Gastrocnemius medialis (tissue), 4 donors: ENCODE measurements at regions not wholly inside any gene's neighbourhood (a gene's known extent, or its start where the extent isn't known, plus 50 kb on each side); places are given as distances from the start of the nearest gene placed in this dataset.

ENCODE experiments used
- ATAC-seq, 2 donors: fragments of 150-250 bp; one replicate each; pipeline ENCODE4 v1.9.1; 2016
- DNase-seq, 2 donors: peaks; one replicate each; pipeline ENCODE4 v3.0.0-alpha.2; 2019
- H3K27ac ChIP-seq, 4 donors: fragments of 200-600 bp; sonication (generic); 1 replicate in 1 of 4; 2 replicates in 3 of 4; pipeline ENCODE4 v1.5.1; 2016 to 2018; ENCODE audit warnings: mild to moderate bottlenecking in 2 of 4, moderate library complexity in 1 of 4
- H3K27me3 ChIP-seq, 3 donors: fragments of 200-600 bp; sonication (generic) in 2 of 3; 1 replicate in 1 of 3; 2 replicates in 2 of 3; pipeline versions ENCODE4 v1.5.1 to v1.6.0; 2016 to 2019; ENCODE audit warnings: mild to moderate bottlenecking in 1 of 3, moderate library complexity in 1 of 3
- H3K36me3 ChIP-seq, 2 donors: fragments of 200-600 bp; sonication (generic) in 1 of 2; one replicate each; pipeline ENCODE4 v1.5.1; 2017 to 2018
- H3K4me1 ChIP-seq, 2 donors: fragments of 200-600 bp; sonication (generic) in 1 of 2; one replicate each; pipeline ENCODE4 v1.5.1; 2016 to 2017; ENCODE audit warnings: mild to moderate bottlenecking in 2 of 2
- H3K4me3 ChIP-seq, 4 donors: fragments of 200-600 bp; sonication (generic) in 3 of 4; 1 replicate in 1 of 4; 2 replicates in 3 of 4; pipeline ENCODE4 v1.5.1; 2016 to 2019; ENCODE audit warnings: mild to moderate bottlenecking in 2 of 4
- H3K9me3 ChIP-seq, 3 donors: fragments of 200-600 bp; sonication (generic) in 2 of 3; 1 replicate in 1 of 3; 2 replicates in 2 of 3; pipeline ENCODE4 v1.5.1; 2016 to 2019
- POLR2A ChIP-seq, 2 donors: fragments of 450-650 bp; IDR thresholded peaks; one replicate each; pipeline ENCODE4 v1.6.1; 2017; ENCODE audit warnings: antibody characterized with exemption in 2 of 2, mild to moderate bottlenecking in 2 of 2, moderate library complexity in 2 of 2
- in situ Hi-C, 4 donors: fragments of 200-750 bp; cut with MboI; loops; one replicate each; pipeline versions ENCODE4 v1.15.0 to v1.8.0; 2017; ENCODE audit warnings: low sequenced_read_pairs in 4 of 4
- intact Hi-C: fragments of 100-400 bp; cut with DNase I; formaldehyde crosslinking; loops from one replicate; pipeline ENCODE4 v1.15.1; 2023; ENCODE audit warnings: low total_unique reads
- TF ChIP-seq, protein P1 (sequence below), 5 experiments: fragments of 450-650 bp in 3 of 5; fragments of 200-600 bp in 2 of 5; sonication (generic) in 2 of 5; IDR thresholded peaks in 4 of 5; conservative IDR thresholded peaks in 1 of 5; 1 replicate in 4 of 5; 2 replicates in 1 of 5; pipeline ENCODE4 v1.5.1; 2016 to 2019; ENCODE audit warnings: antibody characterized with exemption in 5 of 5, mild to moderate bottlenecking in 3 of 5, moderate library complexity in 3 of 5

DNA sequence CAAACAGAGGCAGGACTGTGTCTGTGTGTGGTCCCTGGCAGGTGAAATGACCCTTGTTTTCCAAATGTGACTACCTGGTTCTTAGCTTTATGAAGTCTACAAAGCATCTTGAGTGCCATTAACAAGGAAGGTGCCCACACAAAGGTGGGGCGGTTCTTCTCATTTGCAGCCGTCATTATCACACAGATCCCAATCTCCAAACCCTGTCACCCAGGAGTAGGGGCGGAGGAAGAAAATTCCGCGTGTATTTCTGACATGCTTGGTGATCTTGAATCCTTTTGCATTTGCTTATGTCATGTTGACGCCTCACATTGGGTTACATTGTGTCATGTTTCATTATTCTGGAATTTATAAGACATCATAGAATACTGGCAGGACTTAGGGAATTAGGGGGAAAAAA is 277.3 kb downstream of the VRK1 start:
- no peak overlapping the region for H3K4me3 ChIP-seq
- H3K27me3 ChIP-seq, result no peaks in the 10 kb centered on the region
- in situ Hi-C loops (no loop called here), intact Hi-C loops (no loop called here)
- DNase-seq (no peak), ATAC-seq (no peak)
- no peaks in the 10 kb centered on the region for H3K9me3 ChIP-seq
- no peak for TF ChIP-seq POLR2A (IDR thresholded peaks at IDR 0.05)
- TF ChIP-seq, protein P1, sequence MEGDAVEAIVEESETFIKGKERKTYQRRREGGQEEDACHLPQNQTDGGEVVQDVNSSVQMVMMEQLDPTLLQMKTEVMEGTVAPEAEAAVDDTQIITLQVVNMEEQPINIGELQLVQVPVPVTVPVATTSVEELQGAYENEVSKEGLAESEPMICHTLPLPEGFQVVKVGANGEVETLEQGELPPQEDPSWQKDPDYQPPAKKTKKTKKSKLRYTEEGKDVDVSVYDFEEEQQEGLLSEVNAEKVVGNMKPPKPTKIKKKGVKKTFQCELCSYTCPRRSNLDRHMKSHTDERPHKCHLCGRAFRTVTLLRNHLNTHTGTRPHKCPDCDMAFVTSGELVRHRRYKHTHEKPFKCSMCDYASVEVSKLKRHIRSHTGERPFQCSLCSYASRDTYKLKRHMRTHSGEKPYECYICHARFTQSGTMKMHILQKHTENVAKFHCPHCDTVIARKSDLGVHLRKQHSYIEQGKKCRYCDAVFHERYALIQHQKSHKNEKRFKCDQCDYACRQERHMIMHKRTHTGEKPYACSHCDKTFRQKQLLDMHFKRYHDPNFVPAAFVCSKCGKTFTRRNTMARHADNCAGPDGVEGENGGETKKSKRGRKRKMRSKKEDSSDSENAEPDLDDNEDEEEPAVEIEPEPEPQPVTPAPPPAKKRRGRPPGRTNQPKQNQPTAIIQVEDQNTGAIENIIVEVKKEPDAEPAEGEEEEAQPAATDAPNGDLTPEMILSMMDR (IDR thresholded peaks at IDR 0.05 in 4 of 5, conservative IDR thresholded peaks at IDR 0.05 in 1 of 5), result no peak
- no peaks in the 10 kb centered on the region for H3K36me3 ChIP-seq
- H3K4me1 ChIP-seq, result no peaks in the 10 kb centered on the region
- no peak overlapping the region for H3K27ac ChIP-seq

DNA sequence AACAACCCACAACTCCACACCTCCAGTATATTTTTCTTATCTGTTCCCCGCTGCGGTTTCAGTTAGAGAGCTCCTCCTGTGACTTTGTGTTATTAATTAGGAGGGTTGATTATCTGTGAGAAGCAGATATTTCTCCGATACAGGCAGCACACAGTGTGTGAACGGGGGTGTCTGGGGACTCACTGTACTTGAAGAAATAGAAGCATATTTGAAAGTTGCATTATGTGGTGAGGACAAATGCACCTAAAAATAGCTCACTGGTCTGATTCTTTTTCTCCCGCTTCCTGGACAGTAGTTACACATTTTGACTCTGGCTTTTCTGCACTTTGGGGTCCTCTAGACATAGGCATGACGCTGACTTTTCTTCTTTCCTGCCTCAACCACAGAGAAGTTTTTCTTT is 277.7 kb downstream of the VRK1 start:
- Histone ChIP-seq H3K4me1 (no peaks in the 10 kb centered on the region), H3K4me3 (no peak overlapping the region), H3K36me3 (no peaks in the 10 kb centered on the region), H3K27ac (no peak overlapping the region), H3K27me3 (no peaks in the 10 kb centered on the region), H3K9me3 (no peaks in the 10 kb centered on the region)
- intact Hi-C loops, result no loop called here
- ATAC-seq, result no peak
- no peak for TF ChIP-seq POLR2A (IDR thresholded peaks at IDR 0.05)
- TF ChIP-seq, protein P1 (IDR thresholded peaks at IDR 0.05 in 4 of 5, conservative IDR thresholded peaks at IDR 0.05 in 1 of 5), result no peak
- no peak for DNase-seq
- in situ Hi-C loops, result no loop called here

DNA sequence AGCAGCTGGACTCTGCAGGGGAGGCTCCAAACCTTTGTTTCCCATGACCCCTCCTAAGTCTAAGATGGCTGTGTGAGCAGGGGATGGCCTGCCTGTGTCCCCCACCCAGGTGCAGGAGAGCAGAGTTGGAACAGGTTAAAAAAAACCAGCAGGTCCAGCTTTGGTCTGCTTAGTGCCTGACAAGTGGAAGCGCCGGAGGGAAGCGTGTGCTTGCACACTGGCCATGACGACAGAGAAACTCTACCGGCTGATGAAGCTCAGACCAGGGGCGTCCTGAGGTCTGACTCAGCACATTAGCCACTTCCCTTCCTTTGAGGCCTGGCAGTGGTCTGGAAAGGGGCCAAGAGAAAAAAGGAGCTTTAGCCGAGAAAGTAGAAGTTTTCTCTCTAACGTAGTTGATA is 280.1 kb downstream of the VRK1 start:
- H3K9me3 ChIP-seq, result no peaks in the 10 kb centered on the region
- ATAC-seq (peak in 1 of 2 donors; percentile 30), DNase-seq (peak; percentile 18 to 40)
- intact Hi-C loops (no loop called here), in situ Hi-C loops (no loop called here)
- H3K36me3 ChIP-seq, result no peaks in the 10 kb centered on the region
- no peak overlapping the region for H3K27ac ChIP-seq
- no peak overlapping the region for H3K4me3 ChIP-seq
- no peaks in the 10 kb centered on the region for H3K4me1 ChIP-seq
- H3K27me3 ChIP-seq, result no peaks in the 10 kb centered on the region
- TF ChIP-seq, protein P1 (IDR thresholded peaks at IDR 0.05 in 4 of 5, conservative IDR thresholded peaks at IDR 0.05 in 1 of 5), result no peak
- no peak for TF ChIP-seq POLR2A (IDR thresholded peaks at IDR 0.05)

DNA sequence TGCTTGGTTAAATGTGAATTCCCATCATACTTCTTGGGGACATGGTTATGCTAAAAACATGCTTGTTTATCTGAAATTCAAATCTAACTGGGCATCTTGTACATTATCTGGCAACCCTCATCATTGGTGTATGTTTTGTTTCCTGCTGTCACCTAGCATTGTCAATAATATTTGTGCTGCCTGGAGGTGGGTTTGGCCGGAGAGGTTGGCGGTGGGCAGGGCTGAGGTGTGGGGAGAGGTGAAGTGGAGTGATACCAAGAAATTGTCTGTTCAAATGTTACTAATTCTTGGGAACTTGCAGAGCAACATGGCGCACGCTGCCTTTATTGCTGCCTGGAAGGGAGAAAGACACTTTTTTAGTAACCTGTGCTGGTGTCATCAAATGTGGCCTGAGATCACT is 280.5 kb downstream of the VRK1 start:
- H3K4me1 ChIP-seq, result no peaks in the 10 kb centered on the region
- H3K4me3 ChIP-seq, result no peak overlapping the region
- no peak for TF ChIP-seq POLR2A (IDR thresholded peaks at IDR 0.05)
- TF ChIP-seq, protein P1 (IDR thresholded peaks at IDR 0.05 in 4 of 5, conservative IDR thresholded peaks at IDR 0.05 in 1 of 5), result no peak
- H3K9me3 ChIP-seq, result no peaks in the 10 kb centered on the region
- in situ Hi-C loops (no loop called here), intact Hi-C loops (no loop called here)
- no peak overlapping the region for H3K27ac ChIP-seq
- H3K36me3 ChIP-seq, result no peaks in the 10 kb centered on the region
- no peaks in the 10 kb centered on the region for H3K27me3 ChIP-seq
- ATAC-seq, result no peak
- DNase-seq, result no peak

DNA sequence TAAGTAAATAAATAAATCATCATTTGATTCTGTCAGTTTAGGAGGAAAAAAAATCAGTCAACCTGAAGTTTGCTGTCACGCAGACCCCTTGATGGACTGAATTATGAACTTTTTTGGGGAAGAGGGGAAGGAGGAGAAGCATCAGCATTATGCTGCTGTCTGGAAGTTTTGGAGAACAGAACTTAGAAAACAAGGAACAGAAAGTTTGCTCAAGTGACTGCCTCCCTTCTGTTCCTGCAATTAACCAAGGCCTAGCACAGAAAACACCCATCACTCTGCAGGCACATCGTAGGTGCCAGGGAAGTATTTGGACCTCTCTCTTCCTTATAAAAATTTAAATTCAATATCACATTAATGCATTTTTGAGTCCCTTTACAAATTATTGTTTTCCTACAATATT is 283.8 kb downstream of the VRK1 start:
- in situ Hi-C loops, result no loop called here
- intact Hi-C loops, result no loop called here
- no peak for ATAC-seq

More for the DNA sequence above, 283.8 kb downstream of the VRK1 start:
- no peak for DNase-seq
- Histone ChIP-seq H3K9me3 (no peaks in the 10 kb centered on the region), H3K27me3 (no peaks in the 10 kb centered on the region), H3K27ac (no peak overlapping the region), H3K4me3 (no peak overlapping the region), H3K36me3 (no peaks in the 10 kb centered on the region), H3K4me1 (no peaks in the 10 kb centered on the region)
- TF ChIP-seq, protein P1 (IDR thresholded peaks at IDR 0.05 in 4 of 5, conservative IDR thresholded peaks at IDR 0.05 in 1 of 5), result no peak
- TF ChIP-seq POLR2A (IDR thresholded peaks at IDR 0.05), result no peak
